Thyroid gland (tissue), 4 donors: ENCODE measurements at regions not wholly inside any gene's neighbourhood (a gene's known extent, or its start where the extent isn't known, plus 50 kb on each side); places are given as distances from the start of the nearest gene placed in this dataset.

ENCODE experiments used
- DNase-seq, 2 donors: peaks; one replicate each; pipeline ENCODE4 v3.0.0-alpha.2; 2019
- H3K27ac ChIP-seq, 3 donors: fragments of 200-600 bp; sonication (generic); 1 replicate in 2 of 3; 2 replicates in 1 of 3; pipeline ENCODE4 v1.5.1; 2016 to 2019; ENCODE audit warnings: mild to moderate bottlenecking in 1 of 3, moderate library complexity in 1 of 3
- H3K27me3 ChIP-seq: fragments of 200-600 bp; sonication (generic); one replicate; pipeline ENCODE4 v1.5.1; 2019
- H3K36me3 ChIP-seq, 2 donors: fragments of 200-600 bp; sonication (generic); one replicate each; pipeline ENCODE4 v1.5.1; 2016 to 2019
- H3K4me1 ChIP-seq, 2 donors: fragments of 200-600 bp; sonication (generic); one replicate each; pipeline ENCODE4 v1.5.1; 2017 to 2019
- H3K4me3 ChIP-seq, 3 donors: fragments of 200-600 bp; sonication (generic); replicated peaks in 1 of 3; 1 replicate in 2 of 3; 2 replicates in 1 of 3; pipeline ENCODE4 v1.5.1; 2016; ENCODE audit warnings: mild to moderate bottlenecking in 1 of 3
- H3K9me3 ChIP-seq: fragments of 200-600 bp; sonication (generic); one replicate; pipeline ENCODE4 v1.5.1; 2017
- POLR2A ChIP-seq, 2 donors: fragments of 450-650 bp; IDR thresholded peaks; one replicate each; pipeline ENCODE4 v1.6.1; 2017; ENCODE audit warnings: antibody characterized with exemption in 2 of 2, mild to moderate bottlenecking in 2 of 2, moderate library complexity in 1 of 2
- WGBS, 2 donors: methylation state at CpG; one replicate each; pipeline ENCODE4 v1.1.5; 2017; 5-methylcytosine and 5-hydroxymethylcytosine counted together
- intact Hi-C: fragments of 100-400 bp; cut with DNase I; formaldehyde crosslinking; loops from one replicate; pipeline ENCODE4 v1.15.1; 2023
- TF ChIP-seq, protein P1 (sequence below), 6 experiments: fragments of 200-600 bp in 3 of 6; fragments of 450-650 bp in 3 of 6; sonication (generic) in 3 of 6; IDR thresholded peaks; one replicate each; pipeline ENCODE4 v1.5.1; 2016 to 2019; ENCODE audit warnings: antibody characterized with exemption in 6 of 6, mild to moderate bottlenecking in 2 of 6, inconsistent platforms in 1 of 6, moderate library complexity in 1 of 6

DNA sequence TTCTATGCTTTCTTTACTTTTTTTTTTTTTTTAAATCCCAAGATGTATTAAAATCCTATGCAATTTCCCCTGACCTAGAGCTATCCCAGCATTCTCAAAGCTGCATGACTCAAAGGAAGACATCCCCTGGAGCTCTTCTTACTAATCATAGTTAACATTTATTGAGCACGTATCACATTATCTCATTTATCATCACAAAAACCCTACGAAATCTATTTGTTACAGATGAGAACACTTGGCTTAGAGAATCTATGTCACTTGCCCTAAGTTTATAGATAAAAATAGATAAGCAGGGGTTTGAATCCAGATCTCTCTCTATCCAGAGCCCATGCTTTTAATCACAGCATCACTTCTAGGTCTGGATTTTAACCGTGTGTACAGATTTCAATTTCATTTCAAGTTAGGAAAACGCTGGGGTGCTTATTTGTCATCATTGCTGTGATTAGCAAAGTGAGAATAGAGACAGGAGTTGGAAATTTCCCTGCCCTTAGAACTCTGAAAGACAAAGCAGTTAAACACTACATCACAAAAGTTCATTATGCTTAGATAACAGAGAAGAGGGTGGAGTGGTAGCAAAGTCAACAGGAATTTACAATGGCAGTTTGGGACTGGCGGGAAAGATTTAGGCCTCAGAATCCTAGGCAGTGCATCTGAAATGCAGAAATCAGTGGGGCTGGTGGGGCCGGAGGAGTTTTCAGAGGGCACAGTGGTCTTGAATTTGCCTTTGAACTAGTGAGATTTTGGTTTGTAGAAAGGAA, 177.7 kb upstream of the FRMD6 start:
- H3K4me1 ChIP-seq = no peaks in the 10 kb centered on the region
- WGBS, 2 donors = 85 to 86% methylated on average over 6 of the region's 6 CpGs
- DNase-seq = no peak
- H3K36me3 ChIP-seq = no peaks in the 10 kb centered on the region
- H3K9me3 ChIP-seq = no peaks in the 10 kb centered on the region
- no peaks in the 10 kb centered on the region for H3K27me3 ChIP-seq
- intact Hi-C loops = no loop called here
- TF ChIP-seq, protein P1, sequence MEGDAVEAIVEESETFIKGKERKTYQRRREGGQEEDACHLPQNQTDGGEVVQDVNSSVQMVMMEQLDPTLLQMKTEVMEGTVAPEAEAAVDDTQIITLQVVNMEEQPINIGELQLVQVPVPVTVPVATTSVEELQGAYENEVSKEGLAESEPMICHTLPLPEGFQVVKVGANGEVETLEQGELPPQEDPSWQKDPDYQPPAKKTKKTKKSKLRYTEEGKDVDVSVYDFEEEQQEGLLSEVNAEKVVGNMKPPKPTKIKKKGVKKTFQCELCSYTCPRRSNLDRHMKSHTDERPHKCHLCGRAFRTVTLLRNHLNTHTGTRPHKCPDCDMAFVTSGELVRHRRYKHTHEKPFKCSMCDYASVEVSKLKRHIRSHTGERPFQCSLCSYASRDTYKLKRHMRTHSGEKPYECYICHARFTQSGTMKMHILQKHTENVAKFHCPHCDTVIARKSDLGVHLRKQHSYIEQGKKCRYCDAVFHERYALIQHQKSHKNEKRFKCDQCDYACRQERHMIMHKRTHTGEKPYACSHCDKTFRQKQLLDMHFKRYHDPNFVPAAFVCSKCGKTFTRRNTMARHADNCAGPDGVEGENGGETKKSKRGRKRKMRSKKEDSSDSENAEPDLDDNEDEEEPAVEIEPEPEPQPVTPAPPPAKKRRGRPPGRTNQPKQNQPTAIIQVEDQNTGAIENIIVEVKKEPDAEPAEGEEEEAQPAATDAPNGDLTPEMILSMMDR (IDR thresholded peaks at IDR 0.05) = no peak
- no peak for TF ChIP-seq POLR2A (IDR thresholded peaks at IDR 0.05)
- no peak overlapping the region for H3K4me3 ChIP-seq
- no peak overlapping the region for H3K27ac ChIP-seq

DNA sequence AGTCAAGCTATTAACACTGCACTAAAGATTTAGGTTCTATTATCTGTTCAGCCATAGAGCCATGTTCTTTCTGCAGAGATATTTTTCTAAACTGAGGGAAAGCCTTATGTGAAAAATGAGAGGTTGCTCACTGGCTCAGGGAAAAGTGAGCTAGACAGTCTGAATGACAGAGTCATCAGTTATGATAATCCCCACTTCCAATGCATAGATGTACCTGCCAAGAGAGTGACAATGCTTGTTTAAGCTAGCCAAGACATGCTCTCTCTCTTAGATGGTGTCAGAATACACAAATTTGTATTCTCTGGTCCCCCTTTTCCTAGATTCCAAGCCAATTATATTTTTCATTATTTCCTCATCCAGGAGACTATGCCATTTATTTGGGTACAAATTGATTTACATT, 176.9 kb upstream of the FRMD6 start:
- TF ChIP-seq POLR2A (IDR thresholded peaks at IDR 0.05) = no peak
- TF ChIP-seq, protein P1 (IDR thresholded peaks at IDR 0.05) = no peak
- DNase-seq = no peak
- Histone ChIP-seq H3K27ac (no peak overlapping the region), H3K9me3 (no peaks in the 10 kb centered on the region), H3K36me3 (no peaks in the 10 kb centered on the region), H3K27me3 (no peaks in the 10 kb centered on the region), H3K4me1 (no peaks in the 10 kb centered on the region), H3K4me3 (no peak overlapping the region)
- intact Hi-C loops = no loop called here

DNA sequence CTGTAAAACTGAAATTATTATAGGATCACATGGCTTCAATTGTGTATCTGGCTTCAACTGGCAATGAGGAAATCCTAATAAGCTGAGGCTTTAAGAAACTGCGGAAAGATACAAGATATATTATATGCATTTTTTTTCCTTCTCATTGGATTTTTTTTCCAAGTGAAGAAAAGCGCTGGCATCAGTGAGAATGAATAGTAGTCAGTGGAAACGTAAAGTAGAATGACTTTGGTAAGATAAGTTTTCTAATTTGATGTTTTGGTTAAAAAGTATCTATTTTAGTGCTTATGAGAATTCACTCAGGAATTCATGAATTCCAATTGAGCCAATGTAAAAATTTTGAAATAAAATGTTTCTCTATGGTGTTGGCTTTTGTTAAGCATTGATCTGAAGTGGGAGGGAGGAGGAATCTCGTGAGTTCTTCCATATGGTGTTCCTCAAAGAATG, 173.5 kb upstream of the FRMD6 start:
- Histone ChIP-seq H3K27me3 (no peaks in the 10 kb centered on the region), H3K4me3 (no peak overlapping the region), H3K4me1 (no peaks in the 10 kb centered on the region), H3K27ac (no peak overlapping the region), H3K36me3 (no peaks in the 10 kb centered on the region), H3K9me3 (no peaks in the 10 kb centered on the region)
- TF ChIP-seq, protein P1 (IDR thresholded peaks at IDR 0.05) = no peak
- TF ChIP-seq POLR2A (IDR thresholded peaks at IDR 0.05) = no peak
- intact Hi-C loops = no loop called here
- WGBS, 2 donors = 87 to 90% methylated on average over 4 of the region's 4 CpGs
- no peak for DNase-seq

DNA sequence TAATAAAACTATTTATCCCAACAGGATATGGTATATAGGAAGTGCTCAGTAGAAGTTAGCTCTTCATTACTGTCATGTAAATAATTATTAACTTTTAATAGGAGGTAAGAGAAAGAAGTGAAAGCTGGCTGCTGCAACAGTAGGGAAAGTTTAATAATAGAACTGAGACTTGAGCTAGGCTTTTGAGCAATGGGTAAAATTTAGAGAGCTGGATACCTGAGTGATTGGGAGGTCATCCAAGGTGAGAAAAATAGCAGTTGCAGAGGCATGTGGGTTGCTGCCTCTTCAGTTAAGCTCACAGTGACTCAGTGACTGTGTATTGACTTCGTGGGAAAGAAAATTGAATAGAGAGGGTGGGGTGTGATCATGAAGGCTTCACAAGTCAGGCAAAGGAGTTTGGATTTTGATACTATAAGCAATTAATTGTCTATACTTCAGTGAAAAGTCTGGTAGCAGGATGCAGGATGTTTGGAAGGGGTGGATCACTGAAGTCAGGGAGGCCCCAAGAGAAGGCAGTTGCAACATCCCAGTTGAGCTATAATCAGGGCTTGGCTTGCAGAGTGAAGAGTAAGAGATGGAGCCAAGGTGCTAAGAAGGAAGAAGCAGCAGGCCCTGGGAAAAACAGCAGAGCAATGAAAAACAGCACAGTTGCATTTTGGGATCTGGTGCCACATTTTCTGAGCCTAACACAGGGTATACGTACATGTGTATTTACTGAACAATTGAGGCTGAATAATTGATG, 172.0 kb upstream of the FRMD6 start:
- intact Hi-C loops = no loop called here
- WGBS, 2 donors = 68 to 81% methylated on average over 2 of the region's 2 CpGs
- no peaks in the 10 kb centered on the region for H3K36me3 ChIP-seq
- no peaks in the 10 kb centered on the region for H3K27me3 ChIP-seq
- no peak for DNase-seq
- no peaks in the 10 kb centered on the region for H3K9me3 ChIP-seq
- H3K4me3 ChIP-seq = no peak overlapping the region
- no peaks in the 10 kb centered on the region for H3K4me1 ChIP-seq
- H3K27ac ChIP-seq = no peak overlapping the region
- no peak for TF ChIP-seq POLR2A (IDR thresholded peaks at IDR 0.05)
- TF ChIP-seq, protein P1 (IDR thresholded peaks at IDR 0.05) = no peak

DNA sequence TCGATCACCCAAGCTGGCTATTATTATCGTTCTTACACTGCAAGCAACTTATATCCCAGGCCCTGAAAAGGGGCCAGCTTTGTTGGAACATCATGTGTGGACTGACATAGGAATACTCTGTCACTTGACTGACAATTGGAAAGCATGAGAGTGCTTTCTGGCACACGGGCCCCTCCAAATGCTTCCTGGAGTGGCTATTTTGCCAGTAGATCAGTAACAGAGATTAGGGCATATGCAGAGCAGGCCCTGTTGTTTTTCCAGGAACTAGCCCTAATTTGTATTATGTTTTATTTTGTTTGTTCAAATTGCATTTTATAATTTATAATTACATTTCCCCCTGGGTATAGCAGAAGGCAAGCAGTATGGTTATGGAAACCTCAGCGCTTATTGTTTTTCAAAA, 170.1 kb upstream of the FRMD6 start:
- H3K27ac ChIP-seq = no peak overlapping the region
- WGBS, 2 donors = 69 to 73% methylated on average over 4 of the region's 4 CpGs
- H3K4me3 ChIP-seq = no peak overlapping the region
- H3K27me3 ChIP-seq = no peaks in the 10 kb centered on the region
- TF ChIP-seq, protein P1 (IDR thresholded peaks at IDR 0.05) = no peak
- no peak for TF ChIP-seq POLR2A (IDR thresholded peaks at IDR 0.05)
- DNase-seq = no peak
- intact Hi-C loops = no loop called here
- H3K4me1 ChIP-seq = no peaks in the 10 kb centered on the region
- no peaks in the 10 kb centered on the region for H3K9me3 ChIP-seq
- H3K36me3 ChIP-seq = no peaks in the 10 kb centered on the region
